ENCODE measurements at regions not wholly inside any gene's neighbourhood (a gene's known extent, or its start where the extent isn't known, plus 50 kb on each side); places are given as distances from the start of the nearest gene placed in this dataset.

DNA sequence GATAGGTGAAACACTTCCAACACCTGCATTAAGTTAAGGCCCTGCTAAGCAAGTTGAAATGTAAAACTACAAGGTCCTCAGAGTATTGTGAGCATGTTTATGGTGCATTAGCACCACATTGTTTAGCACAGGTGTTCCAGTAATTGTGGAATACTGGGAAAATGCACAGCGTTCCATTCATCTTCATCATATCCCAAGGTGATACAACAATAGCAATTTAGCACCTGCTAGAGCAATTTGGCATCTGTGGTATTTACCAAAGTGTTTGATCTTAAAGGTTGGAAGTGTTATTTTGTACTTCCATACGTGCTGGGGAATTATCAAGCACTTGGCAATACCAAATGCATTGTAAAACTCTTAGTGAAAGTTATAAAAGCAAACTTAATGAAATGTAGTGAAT, 266.8 kb downstream of the CYLC2 start:
- TF ChIP-seq POLR2AphosphoS5 (IDR thresholded peaks at IDR 0.05): no peak
- TF ChIP-seq, protein P1, sequence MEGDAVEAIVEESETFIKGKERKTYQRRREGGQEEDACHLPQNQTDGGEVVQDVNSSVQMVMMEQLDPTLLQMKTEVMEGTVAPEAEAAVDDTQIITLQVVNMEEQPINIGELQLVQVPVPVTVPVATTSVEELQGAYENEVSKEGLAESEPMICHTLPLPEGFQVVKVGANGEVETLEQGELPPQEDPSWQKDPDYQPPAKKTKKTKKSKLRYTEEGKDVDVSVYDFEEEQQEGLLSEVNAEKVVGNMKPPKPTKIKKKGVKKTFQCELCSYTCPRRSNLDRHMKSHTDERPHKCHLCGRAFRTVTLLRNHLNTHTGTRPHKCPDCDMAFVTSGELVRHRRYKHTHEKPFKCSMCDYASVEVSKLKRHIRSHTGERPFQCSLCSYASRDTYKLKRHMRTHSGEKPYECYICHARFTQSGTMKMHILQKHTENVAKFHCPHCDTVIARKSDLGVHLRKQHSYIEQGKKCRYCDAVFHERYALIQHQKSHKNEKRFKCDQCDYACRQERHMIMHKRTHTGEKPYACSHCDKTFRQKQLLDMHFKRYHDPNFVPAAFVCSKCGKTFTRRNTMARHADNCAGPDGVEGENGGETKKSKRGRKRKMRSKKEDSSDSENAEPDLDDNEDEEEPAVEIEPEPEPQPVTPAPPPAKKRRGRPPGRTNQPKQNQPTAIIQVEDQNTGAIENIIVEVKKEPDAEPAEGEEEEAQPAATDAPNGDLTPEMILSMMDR (IDR thresholded peaks at IDR 0.05): no peak
- no peak for TF ChIP-seq POLR2A (IDR thresholded peaks at IDR 0.05)

Data from breast epithelium (tissue), 3 donors.